Panc1 (cell line): ENCODE measurements at regions not wholly inside any gene's neighbourhood (a gene's known extent, or its start where the extent isn't known, plus 50 kb on each side); places are given as distances from the start of the nearest gene placed in this dataset.

Experiments used
- ATAC-seq: fragments of 200-7000 bp; cut with Tn5 transposase; 2 replicates; pipeline ENCODE4 v1.9.1; 2020; ENCODE audit warnings: mild to moderate bottlenecking, moderate library complexity
- BruUV-seq: library from RNA; stranded (reverse); fragments of 400-500 nt; replicated peaks from 2 replicates; lab custom pipeline; 2021; lab: Mats Ljungman, UMichigan
- CTCF ChIA-PET: fragments of 300-600 bp; sonication (Branson Sonifier 250); formaldehyde crosslinking; loops from one replicate; lab custom pipeline; 2022; ENCODE audit warnings: antibody characterized with exemption; lab: Charles Lee
- POLR2A ChIA-PET: fragments of 300-600 bp; sonication (Branson Sonifier 250); formaldehyde crosslinking; loops from one replicate; lab custom pipeline; 2022; ENCODE audit warnings: antibody characterized with exemption; lab: Charles Lee
- DNase-seq: peaks from one replicate; pipeline ENCODE4 v3.0.0-alpha.2; 2010; ENCODE audit warnings: low read depth, low spot score
- H3K27ac ChIP-seq: 2 replicates; pipeline ENCODE4 v1.5.1; 2011; ENCODE audit warnings: mild to moderate bottlenecking, low read length, inconsistent platforms
- H3K27me3 ChIP-seq: fragments of 200-500 bp; sonication (Bioruptor generic); 2 replicates; pipeline ENCODE4 v1.6.0; 2014; ENCODE audit warnings: low read length, inconsistent platforms; ENCODE audit not compliant: control insufficient read depth, insufficient read depth
- H3K36me3 ChIP-seq: fragments of 200-500 bp; sonication (Bioruptor generic); 2 replicates; pipeline ENCODE4 v1.5.1; 2014; ENCODE audit warnings: inconsistent platforms, mild to moderate bottlenecking, low read length, moderate library complexity; ENCODE audit not compliant: control insufficient read depth, insufficient read depth
- H3K4me1 ChIP-seq: 2 replicates; pipeline ENCODE4 v1.5.1; 2011; ENCODE audit warnings: inconsistent platforms, mild to moderate bottlenecking, low read length, moderate library complexity; ENCODE audit not compliant: control insufficient read depth, insufficient read depth
- H3K4me3 ChIP-seq, 2 experiments: 2 replicates each; pipeline ENCODE4 v1.5.1; 2011 to 2012; ENCODE audit warnings: low read depth in 2 of 2, low read length in 2 of 2, mild to moderate bottlenecking in 2 of 2, inconsistent platforms in 1 of 2, moderate library complexity in 1 of 2
- H3K9me3 ChIP-seq: fragments of 200-500 bp; sonication (Bioruptor generic); 2 replicates; pipeline ENCODE4 v1.5.1; 2014; ENCODE audit warnings: low read depth, mild to moderate bottlenecking, inconsistent platforms, low read length, moderate library complexity; ENCODE audit not compliant: control insufficient read depth, insufficient read depth
- CTCF ChIP-seq: fragments of 450-650 bp; IDR thresholded peaks from 2 replicates; pipeline ENCODE4 v1.5.1; 2017; ENCODE audit warnings: mild to moderate bottlenecking
- POLR2AphosphoS5 ChIP-seq: IDR thresholded peaks from 2 replicates; pipeline ENCODE4 v1.6.1; 2012; ENCODE audit warnings: mild to moderate bottlenecking, low read depth, low read length, moderate library complexity
- REST ChIP-seq, 2 experiments: IDR thresholded peaks; 2 replicates each; pipeline ENCODE4 v1.6.1; 2011 to 2012; ENCODE audit warnings: low read depth in 2 of 2, control low read depth in 1 of 2, low read length in 1 of 2, mild to moderate bottlenecking in 1 of 2, moderate library complexity in 1 of 2; ENCODE audit not compliant: insufficient read depth in 1 of 2
- SIN3A ChIP-seq: IDR thresholded peaks from 2 replicates; pipeline ENCODE4 v1.6.1; 2012; ENCODE audit warnings: low read depth, mild to moderate bottlenecking, low read length, moderate library complexity, borderline replicate concordance; ENCODE audit not compliant: insufficient read depth
- TCF7L2 ChIP-seq: IDR thresholded peaks from 2 replicates; pipeline ENCODE4 v1.6.1; 2011; ENCODE audit warnings: mild to moderate bottlenecking, low read depth, low read length, inconsistent platforms
- in situ Hi-C: cut with HindIII; loops from 2 replicates; pipeline ENCODE4 v1.10.0; 2016; ENCODE audit warnings: low sequenced_read_pairs, low pct_unique_long_range_greater_than_20kb
- intact Hi-C: fragments of 100-400 bp; cut with micrococcal nuclease; formaldehyde crosslinking; loops from one replicate; pipeline ENCODE4 v1.10.0; 2022; ENCODE audit not compliant: unreplicated experiment

GRCh38 chr9:21598749-21599148 lies 116.6 kb upstream of the IFNE start:
- H3K4me3 ChIP-seq, result no peak overlapping the region
- CTCF ChIA-PET, result interaction anchor here (0.6 kb wide), 1 partner anchor 192 kb away, joined by 6 read pairs; no protein-coding TSS in a partner anchor
- in situ Hi-C loops, result no loop called here
- intact Hi-C loops, result no loop called here
- TF ChIP-seq SIN3A (no peak), POLR2AphosphoS5 (no peak), CTCF (no peak), TCF7L2 (no peak), REST (IDR thresholded peaks at IDR 0.05; ENCODE audit: insufficient read depth in 1 of 2, low read depth in 2 of 2, low read length in 1 of 2) (no peak)
- H3K9me3 ChIP-seq, result peaks cover 3% of the 10 kb centered on the region; the same call in 1 of the 2 replicates
- no peak overlapping the region for H3K27ac ChIP-seq
- no peak for DNase-seq
- no peaks in the 10 kb centered on the region for H3K4me1 ChIP-seq
- H3K27me3 ChIP-seq, result no peaks in the 10 kb centered on the region
- POLR2A ChIA-PET, result no interaction called here
- no TSS peak for BruUV-seq
- ATAC-seq, result no peak
- no peaks in the 10 kb centered on the region for H3K36me3 ChIP-seq

DNA sequence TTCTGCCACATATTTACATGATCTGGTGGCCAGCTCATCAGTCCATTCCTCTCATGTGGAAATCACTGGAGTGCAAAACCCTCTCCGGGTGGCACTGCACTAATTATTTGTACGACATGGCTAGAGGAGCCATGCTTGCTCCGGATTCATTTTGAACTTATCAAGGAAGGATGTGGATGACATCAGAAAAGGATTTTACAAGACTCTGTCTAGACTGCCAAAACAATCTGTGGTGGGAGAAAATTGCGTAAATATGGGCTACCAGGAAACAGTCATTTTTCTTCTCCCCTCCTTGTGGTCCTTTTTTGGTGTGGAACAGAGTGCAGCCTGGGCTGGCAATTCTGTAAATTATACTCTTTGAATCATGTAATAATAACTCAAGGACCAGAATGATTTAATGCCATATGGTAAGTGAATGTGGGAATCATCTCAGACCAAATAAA lies 123.4 kb upstream of the IFNE start:
- Histone ChIP-seq H3K4me3 (no peak overlapping the region), H3K27me3 (no peaks in the 10 kb centered on the region), H3K27ac (peak overlapping the region; percentile 7; the same call in 1 of the 2 replicates), H3K4me1 (peaks cover 12% of the 10 kb centered on the region), H3K36me3 (no peaks in the 10 kb centered on the region), H3K9me3 (no peaks in the 10 kb centered on the region)
- ATAC-seq (no peak), DNase-seq (no peak)
- TF ChIP-seq SIN3A (no peak), TCF7L2 (no peak), REST (IDR thresholded peaks at IDR 0.05; ENCODE audit: insufficient read depth in 1 of 2, low read depth in 2 of 2, low read length in 1 of 2) (no peak)
- in situ Hi-C loops (no loop called here), intact Hi-C loops (no loop called here)
- ChIA-PET POLR2A (no interaction called here), CTCF (no interaction called here)
- BruUV-seq, result no TSS peak
